H1 (cell line): ENCODE measurements at regions not wholly inside any gene's neighbourhood (a gene's known extent, or its start where the extent isn't known, plus 50 kb on each side); places are given as distances from the start of the nearest gene placed in this dataset.

Experiments used
- RBBP5 ChIP-seq: IDR thresholded peaks from 2 replicates; pipeline ENCODE4 v1.7.1; 2012; ENCODE audit warnings: low read depth, mild to moderate bottlenecking, inconsistent platforms, low read length, moderate library complexity, borderline replicate concordance

- TF ChIP-seq RBBP5 = no peak
Observed at GRCh38 chr11:44365616-44366015, 55.7 kb upstream of the ALX4 start (continued).
